ENCODE measurements at regions not wholly inside any gene's neighbourhood (a gene's known extent, or its start where the extent isn't known, plus 50 kb on each side); places are given as distances from the start of the nearest gene placed in this dataset.

- TF ChIP-seq CCNT2 (IDR thresholded peaks at IDR 0.05; ENCODE audit: borderline replicate concordance, extremely low read depth, insufficient read length, low read depth, low read length) (peak; percentile 100), HMBOX1 (IDR thresholded peaks at IDR 0.05) (peak; percentile 83), TEAD2 (tag; IDR thresholded peaks at IDR 0.05) (peak; percentile 42; the same call in 1 of the 2 replicates), WHSC1 (IDR thresholded peaks at IDR 0.05; ENCODE audit: low read length) (no peak), BACH1 (tag; IDR thresholded peaks at IDR 0.05) (peak; percentile 72), CEBPG (CRISPR knock-in tag; IDR thresholded peaks at IDR 0.05) (peak; percentile 87), CEBPG (tag; conservative IDR thresholded peaks at IDR 0.05 in 1 of 2, IDR thresholded peaks at IDR 0.05 in 1 of 2) (peak; percentile 86 to 95), TAL1 (IDR thresholded peaks at IDR 0.05) (peak; percentile 100), POLR2H (tag; IDR thresholded peaks at IDR 0.05; ENCODE audit: low read depth) (peak; percentile 86; the same call in 1 of the 2 replicates), MYC (IDR thresholded peaks at IDR 0.05; ENCODE audit: low read depth, low read length) (peak; percentile 73; the same call in 1 of the 2 replicates), MYC (CRISPR knock-in tag; IDR thresholded peaks at IDR 0.05; ENCODE audit: borderline replicate concordance, low read depth) (no peak), SAP30 (IDR thresholded peaks at IDR 0.05; ENCODE audit: borderline replicate concordance, insufficient read depth, low read depth, low read length, poor library complexity, severe bottlenecking) (no peak), ATF1 (CRISPR knock-in tag; IDR thresholded peaks at IDR 0.05) (no peak), ATF1 (tag; IDR thresholded peaks at IDR 0.05) (peak; percentile 91), NCOA6 (IDR thresholded peaks at IDR 0.05) (peak; percentile 60; the same call in 1 of the 2 replicates), NUFIP1 (IDR thresholded peaks at IDR 0.05; ENCODE audit: partially characterized antibody) (peak; percentile 48), ELK1 (CRISPR knock-in tag; IDR thresholded peaks at IDR 0.05) (no peak), GATA2 (CRISPR knock-in tag; IDR thresholded peaks at IDR 0.05) (peak; percentile 99), RREB1 (CRISPR knock-in tag; IDR thresholded peaks at IDR 0.05) (no peak), ZNF134 (CRISPR knock-in tag; conservative IDR thresholded peaks at IDR 0.05) (no peak; the same call in 1 of the 2 replicates), CCAR2 (IDR thresholded peaks at IDR 0.05; ENCODE audit: low read depth, low read length) (no peak)
Measured at GRCh38 chr7:16268821-16269768, 152.2 kb downstream of the CRPPA start (continued).
